ENCODE measurements at regions not wholly inside any gene's neighbourhood (a gene's known extent, or its start where the extent isn't known, plus 50 kb on each side); places are given as distances from the start of the nearest gene placed in this dataset.

GRCh38 chr9:28127101-28127500 is 553.8 kb upstream of the C9orf72 start (continued):
- TF ChIP-seq ZNF10 (CRISPR knock-in tag; IDR thresholded peaks at IDR 0.05; ENCODE audit: borderline replicate concordance, low read depth) (no peak), MTA1 (CRISPR knock-in tag; IDR thresholded peaks at IDR 0.05; ENCODE audit: borderline replicate concordance) (no peak), SALL2 (CRISPR knock-in tag; IDR thresholded peaks at IDR 0.05) (no peak), KLF16 (CRISPR knock-in tag; IDR thresholded peaks at IDR 0.05) (no peak), ZC3H13 (CRISPR knock-in tag; IDR thresholded peaks at IDR 0.05) (no peak), FOXO4 (CRISPR knock-in tag; conservative IDR thresholded peaks at IDR 0.05) (no peak)
- TF ChIP-seq, protein P1, sequence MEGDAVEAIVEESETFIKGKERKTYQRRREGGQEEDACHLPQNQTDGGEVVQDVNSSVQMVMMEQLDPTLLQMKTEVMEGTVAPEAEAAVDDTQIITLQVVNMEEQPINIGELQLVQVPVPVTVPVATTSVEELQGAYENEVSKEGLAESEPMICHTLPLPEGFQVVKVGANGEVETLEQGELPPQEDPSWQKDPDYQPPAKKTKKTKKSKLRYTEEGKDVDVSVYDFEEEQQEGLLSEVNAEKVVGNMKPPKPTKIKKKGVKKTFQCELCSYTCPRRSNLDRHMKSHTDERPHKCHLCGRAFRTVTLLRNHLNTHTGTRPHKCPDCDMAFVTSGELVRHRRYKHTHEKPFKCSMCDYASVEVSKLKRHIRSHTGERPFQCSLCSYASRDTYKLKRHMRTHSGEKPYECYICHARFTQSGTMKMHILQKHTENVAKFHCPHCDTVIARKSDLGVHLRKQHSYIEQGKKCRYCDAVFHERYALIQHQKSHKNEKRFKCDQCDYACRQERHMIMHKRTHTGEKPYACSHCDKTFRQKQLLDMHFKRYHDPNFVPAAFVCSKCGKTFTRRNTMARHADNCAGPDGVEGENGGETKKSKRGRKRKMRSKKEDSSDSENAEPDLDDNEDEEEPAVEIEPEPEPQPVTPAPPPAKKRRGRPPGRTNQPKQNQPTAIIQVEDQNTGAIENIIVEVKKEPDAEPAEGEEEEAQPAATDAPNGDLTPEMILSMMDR (CRISPR knock-in tag; IDR thresholded peaks at IDR 0.05), result no peak

DNA sequence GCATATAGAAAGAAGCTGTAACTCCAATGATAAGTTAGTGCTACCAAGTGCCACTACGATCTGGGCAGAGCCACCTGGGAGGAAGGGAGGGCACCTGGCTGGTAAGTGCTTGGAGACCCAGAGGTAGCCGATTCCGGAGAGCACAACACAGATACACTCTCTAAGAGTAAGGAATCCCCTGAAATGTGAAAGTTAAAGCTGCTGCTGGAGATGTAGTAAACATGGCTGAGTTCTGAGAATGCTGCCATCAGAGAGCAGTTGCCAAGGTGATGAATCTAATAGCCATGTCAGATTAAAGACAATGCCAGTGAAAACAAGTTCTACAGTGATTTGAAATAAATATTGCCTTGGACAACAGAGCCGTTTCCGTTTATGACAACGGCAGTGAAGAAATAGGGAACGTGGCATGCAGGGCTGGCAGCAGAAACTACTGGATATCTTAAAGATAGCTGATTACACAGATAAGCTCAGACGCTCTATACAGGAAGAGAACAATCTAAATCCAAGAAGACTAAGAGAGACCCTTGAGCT is 561.2 kb upstream of the C9orf72 start:
- H3K4me1 ChIP-seq (ENCODE audit: insufficient read depth, low read length), result no peaks in the 10 kb centered on the region
- in situ Hi-C loops (cut with HindIII; ENCODE audit: extremely low pct_ligation_motif_present, low pct_unique_long_range_greater_than_20kb), result loop anchor here (25.0 kb wide), 1 partner anchor 97 kb away; no protein-coding TSS in a partner anchor
- H3K9me3 ChIP-seq (ENCODE audit: low read length), result no peaks in the 10 kb centered on the region
- no peak overlapping the region for H3K27ac ChIP-seq (ENCODE audit: extremely low read length, insufficient read depth, low read length)
- no peaks in the 10 kb centered on the region for H3K36me3 ChIP-seq (replicated peaks in 1 of 2; ENCODE audit: control insufficient read depth in 1 of 2, insufficient read depth in 2 of 2, low read length in 2 of 2)
- DNase-seq (ENCODE audit: low spot score), result no peak
- ChIA-PET POLR2A (no interaction called here), CTCF (ENCODE audit: low intra/inter-chr PET ratio, low total read pairs) (no interaction called here)
- no peak overlapping the region for H3K4me3 ChIP-seq (replicated peaks in 1 of 3; ENCODE audit: insufficient read depth in 1 of 3, low read depth in 2 of 3, low read length in 3 of 3)
- H3K79me2 ChIP-seq (ENCODE audit: insufficient read depth, low read length), result no peaks in the 10 kb centered on the region
- intact Hi-C loops (cut with micrococcal nuclease; ENCODE audit: unreplicated experiment), result no loop called here
- no peak for FAIRE-seq
- BruUV-seq (replicated peaks), result no TSS peak
- under 1% methylated on average over 8 of the region's 8 CpGs for WGBS (ENCODE audit: low lambda C conversion rate)
- no peak for ATAC-seq
- no peaks in the 10 kb centered on the region for H4K20me1 ChIP-seq (ENCODE audit: insufficient read depth, low read length)
- TF ChIP-seq ZNF430 (CRISPR knock-in tag; IDR thresholded peaks at IDR 0.05) (no peak), ZZZ3 (CRISPR knock-in tag; IDR thresholded peaks at IDR 0.05; ENCODE audit: borderline replicate concordance) (no peak), ZNF432 (CRISPR knock-in tag; IDR thresholded peaks at IDR 0.05; ENCODE audit: borderline replicate concordance) (no peak), SALL1 (CRISPR knock-in tag; IDR thresholded peaks at IDR 0.05) (no peak)
- H3K9ac ChIP-seq (ENCODE audit: insufficient read depth, low read depth, low read length), result no peak overlapping the region
- no peak overlapping the region for H2AFZ ChIP-seq (ENCODE audit: low read length)
- no peaks in the 10 kb centered on the region for H3K27me3 ChIP-seq (ENCODE audit: control insufficient read depth in 1 of 2, insufficient read depth in 2 of 2, low read length in 2 of 2)
- no peak overlapping the region for H3K4me2 ChIP-seq (ENCODE audit: low read depth, low read length)
